H1 (cell line): ENCODE measurements at regions not wholly inside any gene's neighbourhood (a gene's known extent, or its start where the extent isn't known, plus 50 kb on each side); places are given as distances from the start of the nearest gene placed in this dataset.

Experiments
- CTCF ChIA-PET: fragments of 300-600 bp; sonication (Branson Sonifier 250); formaldehyde crosslinking; loops from one replicate; lab custom pipeline; 2021; ENCODE audit not compliant: partially characterized antibody; lab: Charles Lee
- POLR2A ChIA-PET: fragments of 300-600 bp; sonication (Branson Sonifier 250); formaldehyde crosslinking; loops from one replicate; lab custom pipeline; 2021; ENCODE audit warnings: inconsistent platforms; ENCODE audit not compliant: partially characterized antibody; lab: Charles Lee
- DNase-seq, 2 experiments: peaks; one replicate each; pipeline versions ENCODE4 v3.0.0 to v3.0.0-alpha.2; 2010 to 2022; ENCODE audit warnings: low spot score in 2 of 2, low read depth in 1 of 2, mixed read lengths in 1 of 2
- FAIRE-seq: peaks from 2 replicates; lab custom pipeline; 2011; peaks lifted over from hg19 to GRCh38; lab: Jason Lieb, UNC
- H2AFZ ChIP-seq: 2 replicates; pipeline ENCODE4 v1.8.1; 2012; ENCODE audit warnings: low read length, inconsistent platforms
- H2AK5ac ChIP-seq: 2 replicates; pipeline ENCODE4 v1.6.1; 2013; ENCODE audit warnings: low read depth, low read length
- H2BK120ac ChIP-seq: replicated peaks from 2 replicates; pipeline ENCODE3; 2013; ENCODE audit warnings: low read depth, low read length, inconsistent platforms
- H2BK12ac ChIP-seq: 2 replicates; pipeline ENCODE4 v1.6.1; 2013; ENCODE audit warnings: low read depth, low read length
- H2BK15ac ChIP-seq: 2 replicates; pipeline ENCODE4 v1.6.1; 2013; ENCODE audit warnings: low read length
- H2BK20ac ChIP-seq: 2 replicates; pipeline ENCODE4 v1.6.1; 2013; ENCODE audit warnings: low read length
- H2BK5ac ChIP-seq: 2 replicates; pipeline ENCODE4 v1.6.1; 2013; ENCODE audit warnings: low read depth, low read length
- H3K14ac ChIP-seq: 2 replicates; pipeline ENCODE4 v1.6.1; 2013; ENCODE audit warnings: inconsistent platforms; ENCODE audit not compliant: insufficient read length
- H3K18ac ChIP-seq: 2 replicates; pipeline ENCODE4 v1.6.1; 2013; ENCODE audit warnings: low read length; ENCODE audit errors: extremely low read depth
- H3K23ac ChIP-seq: 2 replicates; pipeline ENCODE4 v1.6.1; 2013; ENCODE audit warnings: inconsistent platforms; ENCODE audit not compliant: insufficient read length
- H3K23me2 ChIP-seq: 2 replicates; pipeline ENCODE4 v1.6.1; 2013; ENCODE audit warnings: low read depth, low read length
- H3K27ac ChIP-seq: 2 replicates; pipeline ENCODE4 v1.6.1; 2011; ENCODE audit warnings: low read depth, low read length, inconsistent platforms
- H3K27me3 ChIP-seq, 4 experiments: replicated peaks in 1 of 4; 1 replicate in 1 of 4; 2 replicates in 3 of 4; pipeline versions ENCODE4 v1.6.1 to v1.8.1; 2011 to 2013; ENCODE audit warnings: low read length in 3 of 4, mild to moderate bottlenecking in 3 of 4, inconsistent platforms in 2 of 4, mixed read lengths in 2 of 4, moderate library complexity in 1 of 4; ENCODE audit not compliant: control insufficient read depth in 3 of 4, insufficient read depth in 3 of 4; ENCODE audit errors: extremely low read depth in 1 of 4
- H3K36me3 ChIP-seq, 4 experiments: 2 replicates each; pipeline versions ENCODE4 v1.6.1 to v1.8.1; 2011 to 2013; ENCODE audit warnings: mild to moderate bottlenecking in 4 of 4, low read length in 3 of 4, moderate library complexity in 2 of 4, control low read depth in 1 of 4, inconsistent platforms in 1 of 4; ENCODE audit not compliant: insufficient read depth in 4 of 4, control insufficient read depth in 2 of 4
- H3K4ac ChIP-seq: replicated peaks from 2 replicates; pipeline ENCODE3; 2013; ENCODE audit warnings: low read length, low read depth, mixed read lengths, inconsistent platforms; ENCODE audit not compliant: insufficient read length
- H3K4me1 ChIP-seq, 4 experiments: replicated peaks in 1 of 4; 1 replicate in 1 of 4; 2 replicates in 3 of 4; pipeline versions ENCODE4 v1.6.1 to v1.8.1; 2011 to 2013; ENCODE audit warnings: low read length in 3 of 4, inconsistent platforms in 2 of 4, mixed read lengths in 1 of 4; ENCODE audit not compliant: insufficient read depth in 4 of 4, control insufficient read depth in 3 of 4
- H3K4me2 ChIP-seq, 2 experiments: 2 replicates each; pipeline versions ENCODE4 v1.6.1 to v1.8.1; 2011 to 2013; ENCODE audit warnings: low read depth in 2 of 2, low read length in 2 of 2, control low read depth in 1 of 2, inconsistent platforms in 1 of 2, mild to moderate bottlenecking in 1 of 2; ENCODE audit not compliant: insufficient read depth in 1 of 2
- H3K4me3 ChIP-seq, 4 experiments: fragments of 200-600, 300-600 bp in 1 of 4; sonication (generic), shearing (Covaris generic), sonication (Bioruptor Twin) in 1 of 4; 2 replicates each; pipeline versions ENCODE4 v1.5.1 to v1.8.1; 2011 to 2016; ENCODE audit warnings: low read length in 4 of 4, low read depth in 3 of 4, control low read depth in 2 of 4, inconsistent platforms in 2 of 4, mild to moderate bottlenecking in 2 of 4, mixed read lengths in 1 of 4, moderate library complexity in 1 of 4; ENCODE audit not compliant: insufficient read depth in 2 of 4; ENCODE audit errors: extremely low read depth in 1 of 4
- H3K56ac ChIP-seq: replicated peaks from 2 replicates; pipeline ENCODE3; 2013; ENCODE audit warnings: low read depth, mild to moderate bottlenecking, mixed read lengths, low read length, inconsistent platforms; ENCODE audit not compliant: insufficient read length
- H3K79me1 ChIP-seq: 2 replicates; pipeline ENCODE4 v1.6.1; 2013; ENCODE audit warnings: low read depth, low read length, control low read depth
- H3K79me2 ChIP-seq, 2 experiments: 2 replicates each; pipeline versions ENCODE4 v1.6.1 to v1.8.1; 2012 to 2013; ENCODE audit warnings: low read length in 2 of 2, mild to moderate bottlenecking in 2 of 2, inconsistent platforms in 1 of 2; ENCODE audit not compliant: insufficient read depth in 2 of 2, control insufficient read depth in 1 of 2
- H3K9ac ChIP-seq, 4 experiments: replicated peaks in 1 of 4; 1 replicate in 1 of 4; 2 replicates in 3 of 4; pipeline versions ENCODE4 v1.6.1 to v1.8.1; 2011 to 2013; ENCODE audit warnings: low read depth in 3 of 4, low read length in 3 of 4, control low read depth in 2 of 4, mild to moderate bottlenecking in 2 of 4, moderate library complexity in 2 of 4, inconsistent platforms in 1 of 4; ENCODE audit errors: extremely low read depth in 1 of 4
- H3K9me3 ChIP-seq, 2 experiments: 2 replicates each; pipeline versions ENCODE4 v1.6.1 to v1.8.1; 2012 to 2013; ENCODE audit warnings: mild to moderate bottlenecking in 2 of 2, moderate library complexity in 2 of 2, control low read depth in 1 of 2, inconsistent platforms in 1 of 2, low read depth in 1 of 2, low read length in 1 of 2, mixed read lengths in 1 of 2; ENCODE audit not compliant: insufficient read depth in 2 of 2
- H4K20me1 ChIP-seq, 2 experiments: replicated peaks in 1 of 2; 2 replicates each; pipeline versions ENCODE3 to v1.8.1; 2011 to 2013; ENCODE audit warnings: inconsistent platforms in 2 of 2, low read length in 2 of 2, mild to moderate bottlenecking in 1 of 2; ENCODE audit not compliant: insufficient read depth in 2 of 2, control insufficient read depth in 1 of 2
- H4K5ac ChIP-seq: 2 replicates; pipeline ENCODE4 v1.6.1; 2013; ENCODE audit warnings: low read length, low read depth, mixed read lengths, inconsistent platforms; ENCODE audit not compliant: insufficient read length
- H4K8ac ChIP-seq: 2 replicates; pipeline ENCODE4 v1.8.0; 2013; ENCODE audit warnings: mild to moderate bottlenecking, moderate library complexity, low read length, inconsistent platforms; ENCODE audit not compliant: insufficient read depth; ENCODE audit errors: extremely low read depth
- H4K91ac ChIP-seq: replicated peaks from 2 replicates; pipeline ENCODE3; 2013; ENCODE audit warnings: low read length, mixed read lengths, inconsistent platforms; ENCODE audit not compliant: insufficient read length
- ATF3 ChIP-seq: IDR thresholded peaks from 2 replicates; pipeline ENCODE4 v1.6.1; 2011; ENCODE audit warnings: low read depth, mild to moderate bottlenecking, low read length; ENCODE audit not compliant: insufficient read depth
- CEBPB ChIP-seq: IDR thresholded peaks from 2 replicates; pipeline ENCODE4 v1.6.1; 2012; ENCODE audit warnings: low read depth, low read length
- GTF2F1 ChIP-seq: IDR thresholded peaks from 2 replicates; pipeline ENCODE4 v1.6.1; 2012; ENCODE audit warnings: low read depth, low read length, improper control_type of control experiment, borderline replicate concordance
- NANOG ChIP-seq: IDR thresholded peaks from 2 replicates; pipeline ENCODE4 v1.6.1; 2011; ENCODE audit warnings: low read length, low read depth, mild to moderate bottlenecking, inconsistent platforms; ENCODE audit not compliant: insufficient read depth, poor library complexity, severe bottlenecking
- RAD21 ChIP-seq, 2 experiments: IDR thresholded peaks in 1 of 2; conservative IDR thresholded peaks in 1 of 2; 2 replicates each; pipeline ENCODE4 v1.6.1; 2011; ENCODE audit warnings: low read depth in 2 of 2, low read length in 2 of 2, improper control_type of control experiment in 1 of 2, inconsistent platforms in 1 of 2, mild to moderate bottlenecking in 1 of 2, moderate library complexity in 1 of 2
- SIX5 ChIP-seq: IDR thresholded peaks from 2 replicates; pipeline ENCODE4 v1.6.1; 2011; ENCODE audit warnings: mild to moderate bottlenecking, low read depth, low read length
- SP4 ChIP-seq: IDR thresholded peaks from 2 replicates; pipeline ENCODE4 v1.6.1; 2012; ENCODE audit warnings: low read length, inconsistent platforms
- WGBS, 2 experiments: shearing (Covaris generic) in 1 of 2; methylation state at CpG; one replicate each; pipeline versions ENCODE4 v1.1.6 to v1.1.7; 2013 to 2015; ENCODE audit warnings: low lambda C conversion rate in 2 of 2, mixed read lengths in 2 of 2, inconsistent platforms in 1 of 2, low coverage in 1 of 2, missing lambda C conversion rate in 1 of 2; ENCODE audit not compliant: insufficient replicate concordance in 2 of 2, insufficient coverage in 1 of 2, insufficient read length in 1 of 2; ENCODE audit errors: extremely low coverage in 1 of 2, missing lambda C conversion rate in 1 of 2; 5-methylcytosine and 5-hydroxymethylcytosine counted together

- H3K9ac ChIP-seq, result no peak overlapping the region
- no peak overlapping the region for H2BK120ac ChIP-seq
- no peaks in the 10 kb centered on the region for H3K23me2 ChIP-seq
- H3K27ac ChIP-seq, result no peak overlapping the region
- no peak overlapping the region for H3K18ac ChIP-seq
- H2AFZ ChIP-seq, result no peak overlapping the region
- H2BK20ac ChIP-seq, result no peak overlapping the region
- H3K14ac ChIP-seq, result no peak overlapping the region
- no peak overlapping the region for H2AK5ac ChIP-seq
- no peak overlapping the region for H2BK12ac ChIP-seq
- no peak overlapping the region for H3K4me2 ChIP-seq
- H3K4ac ChIP-seq, result no peak overlapping the region
- 97% methylated on average over 4 of the region's 4 CpGs; no CpG with 5 or more reads in 1 of the 2 experiments for WGBS, 2 experiments
- FAIRE-seq, result no peak
- no peak overlapping the region for H4K5ac ChIP-seq
- no peak overlapping the region for H3K56ac ChIP-seq
- TF ChIP-seq SP4 (no peak), NANOG (no peak), SIX5 (no peak), GTF2F1 (no peak), ATF3 (no peak), RAD21 (IDR thresholded peaks at IDR 0.05 in 1 of 2, conservative IDR thresholded peaks at IDR 0.05 in 1 of 2; ENCODE audit: low read depth in 2 of 2, low read length in 2 of 2) (0 out of 4 replicates have a peak, but pooled peaks of 1 of the 2 experiments have one; percentile 5), CEBPB (no peak)
- H3K4me3 ChIP-seq, result no peak overlapping the region
- no peaks in the 10 kb centered on the region for H3K79me1 ChIP-seq
- H3K27me3 ChIP-seq, result peaks cover 0 to 2% (median 0%) of the 10 kb centered on the region in 4 experiments; a peak in 1 of 7 replicates
- no peak for DNase-seq
- H4K91ac ChIP-seq, result no peak overlapping the region
- H4K8ac ChIP-seq, result no peak overlapping the region
- H2BK5ac ChIP-seq, result no peak overlapping the region
- CTCF ChIA-PET, result no interaction called here
- no peaks in the 10 kb centered on the region for H3K9me3 ChIP-seq
- no peaks in the 10 kb centered on the region for H3K4me1 ChIP-seq
- H2BK15ac ChIP-seq, result no peak overlapping the region
- H3K23ac ChIP-seq, result no peak overlapping the region
- H4K20me1 ChIP-seq, result no peaks in the 10 kb centered on the region
- POLR2A ChIA-PET, result no interaction called here
- no peaks in the 10 kb centered on the region for H3K36me3 ChIP-seq
- H3K79me2 ChIP-seq, result no peaks in the 10 kb centered on the region
Measured at GRCh38 chr11:24142062-24142461, 354.8 kb upstream of the LUZP2 start.
